HG02763 (cell line): ENCODE measurements at regions not wholly inside any gene's neighbourhood (a gene's known extent, or its start where the extent isn't known, plus 50 kb on each side); places are given as distances from the start of the nearest gene placed in this dataset.

Experiments
- ATAC-seq: cut with Tn5 transposase; IDR thresholded peaks from one replicate; pipeline ENCODE4 v1.9.1; 2021; ENCODE audit warnings: mild to moderate bottlenecking, moderate library complexity; ENCODE audit not compliant: unreplicated experiment

DNA sequence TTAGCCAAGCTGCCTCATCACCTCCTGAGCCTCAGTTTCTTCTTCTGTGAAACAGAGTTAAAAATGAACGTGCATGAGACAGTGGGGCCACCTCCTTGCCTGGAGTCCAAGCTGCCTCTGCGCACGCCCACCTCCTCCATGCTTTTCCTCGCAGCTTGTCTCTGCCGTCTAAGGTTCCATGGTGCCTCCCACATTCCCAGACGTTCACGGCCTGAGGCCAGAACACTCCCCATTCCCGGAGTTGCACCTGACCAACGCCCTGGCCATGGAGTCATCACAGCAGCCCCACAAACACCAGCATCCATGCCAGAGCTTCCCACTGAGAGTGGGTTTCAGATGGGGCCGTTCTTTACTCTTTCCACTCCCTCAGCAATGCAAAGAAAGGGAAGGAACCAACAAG, 183.0 kb upstream of the FOXF1 start:
- no peak for ATAC-seq

GRCh38 chr16:86330906-86331305, 179.4 kb upstream of the FOXF1 start:
- ATAC-seq = no peak

DNA sequence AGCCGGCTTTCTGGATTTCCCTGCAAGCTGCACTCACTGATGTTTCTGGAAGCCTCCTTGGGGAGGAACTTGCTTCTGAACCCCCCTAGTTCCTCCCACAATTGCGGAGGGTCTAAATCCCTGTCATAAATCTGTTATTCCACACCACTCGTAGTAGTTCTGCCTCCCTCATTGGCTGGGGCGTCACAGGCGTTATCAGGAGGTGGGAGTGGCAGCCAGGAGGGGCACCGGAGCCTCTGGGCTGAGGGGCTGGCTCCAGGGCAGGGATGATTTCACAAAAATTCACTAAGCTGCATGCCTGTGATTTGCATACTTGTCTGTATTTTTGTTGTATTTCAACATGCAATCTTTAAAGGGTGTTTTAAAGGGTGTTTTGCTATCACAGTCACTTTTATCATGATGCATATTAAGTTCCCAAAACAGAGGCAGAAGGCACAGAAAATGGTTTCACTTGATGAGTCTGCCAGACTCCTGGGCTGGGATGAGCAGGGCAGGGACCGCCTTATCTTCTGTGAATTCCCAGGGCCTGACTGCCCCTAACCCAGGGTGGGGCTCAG, 176.2 kb upstream of the FOXF1 start:
- no peak for ATAC-seq

DNA sequence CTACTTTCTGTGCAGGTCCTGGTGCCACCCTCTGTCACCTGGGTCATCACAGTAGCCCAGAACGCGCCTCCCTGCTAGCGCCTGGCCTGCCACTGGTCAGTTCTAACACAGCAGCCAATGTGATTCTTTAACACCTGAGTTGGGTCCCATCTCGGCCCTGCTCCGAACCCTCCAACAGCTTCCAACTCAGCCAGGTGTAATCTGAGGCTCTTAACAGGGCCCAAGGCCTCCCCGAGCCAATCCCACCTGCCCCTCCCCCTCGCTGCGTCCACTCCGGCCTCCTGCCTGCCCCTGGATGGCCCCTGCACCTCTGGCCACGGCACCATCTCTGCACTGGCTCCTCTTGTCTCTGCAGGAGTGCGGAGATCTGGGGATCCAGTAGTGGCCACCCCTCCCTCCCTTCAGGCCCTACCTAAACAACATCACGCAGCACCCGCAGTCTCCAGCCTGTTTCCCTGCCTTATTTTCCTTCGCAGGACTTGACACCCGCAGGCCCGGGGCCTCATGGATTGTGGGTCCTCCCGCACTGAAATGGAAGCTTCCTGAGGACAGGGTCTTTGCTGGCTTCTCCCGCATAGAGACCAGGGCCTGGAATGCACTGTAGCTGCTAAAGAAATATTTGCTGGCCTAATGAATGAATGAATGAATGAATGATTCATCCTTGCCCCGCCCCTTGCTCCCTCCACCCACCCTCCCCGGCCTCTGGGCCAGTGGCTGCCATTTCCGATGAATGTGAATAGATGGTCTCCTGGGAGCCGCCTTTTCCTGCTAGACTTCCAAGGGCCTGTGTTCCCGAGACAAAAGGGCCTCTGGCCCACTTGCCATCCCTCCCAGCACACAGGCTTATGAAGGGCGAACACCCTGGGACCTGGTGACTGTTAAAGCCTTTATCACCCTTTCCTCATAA, 174.8 kb upstream of the FOXF1 start:
- no peak for ATAC-seq

DNA sequence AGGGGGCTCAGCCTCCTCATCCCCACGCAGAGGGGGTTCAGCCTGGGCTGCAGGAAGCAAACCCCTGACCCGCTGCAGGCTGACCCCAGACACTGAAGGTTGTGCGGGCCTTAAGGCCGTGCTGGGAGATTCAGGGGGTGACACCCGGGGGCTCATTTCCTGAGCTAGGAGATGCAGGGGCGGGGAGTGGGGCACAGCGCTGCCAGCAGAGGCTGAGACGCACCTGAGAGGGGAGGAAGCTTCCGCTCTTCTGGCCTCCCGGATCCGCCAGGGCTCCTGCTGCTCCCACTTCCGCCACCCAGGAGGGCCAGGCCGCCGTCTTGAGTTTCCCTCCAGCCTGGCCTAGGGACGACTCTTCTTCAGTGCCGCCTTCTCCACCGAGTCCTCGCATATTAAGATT, 173.2 kb upstream of the FOXF1 start:
- ATAC-seq = no peak

GRCh38 chr16:86337581-86338402, 172.5 kb upstream of the FOXF1 start:
- no peak for ATAC-seq

GRCh38 chr16:86338403-86339115, 171.8 kb upstream of the FOXF1 start:
- no peak for ATAC-seq

DNA sequence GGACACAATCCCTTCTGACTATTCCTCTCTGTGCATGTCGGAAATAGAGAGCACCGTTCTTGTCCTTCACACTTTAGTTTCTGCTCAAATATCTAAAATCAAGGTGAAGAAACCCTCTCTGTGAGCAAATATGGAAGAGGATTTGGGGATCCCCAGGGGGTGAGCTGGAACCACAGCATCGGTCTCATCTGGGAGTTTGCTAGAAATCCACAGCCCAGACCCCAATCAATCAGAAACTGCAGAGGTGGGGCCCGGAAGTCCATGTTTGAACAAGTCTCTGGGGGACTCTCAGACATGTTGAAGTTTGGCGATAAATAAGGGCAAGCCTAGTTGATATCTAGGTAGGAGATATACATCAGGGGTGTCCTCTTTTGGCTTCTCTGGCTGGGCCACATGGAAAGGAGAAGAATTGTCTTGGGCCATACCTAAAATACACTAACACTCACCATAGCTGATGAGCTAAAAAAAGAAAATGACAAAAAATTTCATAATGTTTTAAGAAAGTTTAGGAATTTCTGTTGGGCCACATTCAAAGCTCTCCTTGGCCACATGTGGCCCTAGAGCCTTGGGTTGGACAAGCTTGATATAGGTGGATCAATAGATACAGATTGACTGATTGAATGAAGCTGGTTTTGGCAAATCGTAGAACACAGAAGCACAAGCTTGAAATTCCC, 168.0 kb upstream of the FOXF1 start:
- ATAC-seq = no peak

GRCh38 chr16:86343027-86343795, 167.1 kb upstream of the FOXF1 start:
- no peak for ATAC-seq

GRCh38 chr16:86343796-86344585, 166.3 kb upstream of the FOXF1 start:
- ATAC-seq = no peak

GRCh38 chr16:86344586-86344871, 165.8 kb upstream of the FOXF1 start:
- ATAC-seq = no peak

DNA sequence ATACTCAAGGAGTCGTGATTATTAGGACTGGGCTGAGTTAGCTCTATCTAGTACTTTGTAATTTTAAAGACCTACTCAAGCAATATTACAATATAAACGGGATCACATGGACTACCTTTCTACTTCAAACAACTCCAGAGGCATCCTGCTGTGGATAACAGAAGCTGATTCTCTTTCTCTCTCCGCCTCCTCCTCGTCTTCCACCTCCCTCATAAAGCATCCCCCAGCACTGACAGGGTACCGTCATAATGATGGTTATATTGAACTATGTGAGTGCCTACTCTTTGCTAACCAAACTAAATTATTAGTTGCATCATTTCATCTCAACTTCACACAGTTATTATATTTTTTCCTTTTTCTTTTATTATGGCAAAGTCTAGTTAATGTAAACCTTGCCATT, 165.4 kb upstream of the FOXF1 start:
- no peak for ATAC-seq

GRCh38 chr16:86345516-86345915, 164.8 kb upstream of the FOXF1 start:
- no peak for ATAC-seq

- ATAC-seq = no peak
These were observed 164.3 kb upstream of the FOXF1 start for GRCh38 chr16:86346034-86346433.

GRCh38 chr16:86347090-86347489, 163.2 kb upstream of the FOXF1 start:
- no peak for ATAC-seq

GRCh38 chr16:86347916-86348555, 162.3 kb upstream of the FOXF1 start:
- no peak for ATAC-seq

DNA sequence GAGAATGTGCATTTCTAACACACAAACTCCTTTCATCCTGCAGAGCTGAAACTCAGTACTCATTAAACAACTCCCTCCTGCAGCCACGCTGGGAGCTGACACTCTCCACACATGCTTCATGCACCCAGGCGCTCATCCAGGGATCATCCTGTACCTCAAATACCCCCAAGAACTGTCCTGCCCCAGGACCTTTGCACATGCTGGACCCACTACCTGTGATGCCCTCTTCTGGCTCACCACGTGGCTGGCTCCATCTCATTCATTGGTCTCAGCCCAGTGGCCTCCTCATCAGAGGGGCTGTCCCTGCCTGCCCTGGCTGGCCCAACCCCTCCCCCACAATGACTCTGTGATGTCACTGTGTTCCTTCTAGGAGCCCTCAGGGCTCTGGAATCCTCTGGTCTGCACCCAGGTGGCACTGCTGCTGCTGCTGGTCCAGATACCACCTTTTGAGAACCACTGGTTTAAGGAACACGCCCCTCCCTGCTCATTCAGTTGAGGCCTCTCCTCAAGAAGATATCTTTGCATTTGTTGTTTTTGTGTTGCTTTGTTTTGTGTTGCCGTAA, 160.9 kb upstream of the FOXF1 start:
- no peak for ATAC-seq

DNA sequence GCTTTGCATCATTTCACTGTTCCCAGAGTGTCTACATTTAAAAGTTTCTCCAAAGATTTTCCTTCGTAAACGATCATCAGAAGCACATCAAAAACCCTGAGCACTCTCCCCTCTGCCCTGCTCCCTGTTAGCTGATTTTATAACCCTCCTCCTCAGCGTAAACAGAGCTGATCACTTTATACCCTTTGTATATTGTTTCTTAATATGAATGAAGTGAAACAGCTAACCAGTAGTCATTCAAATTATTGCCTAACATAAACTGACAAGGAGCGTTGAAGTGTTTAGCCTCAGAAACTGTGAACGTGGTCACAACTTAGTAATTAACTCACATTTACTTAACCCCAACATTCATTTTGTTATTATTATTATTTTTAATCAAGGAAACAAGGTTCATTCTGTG, 160.0 kb upstream of the FOXF1 start:
- no peak for ATAC-seq
